Non-pigmented ciliary epithelial cell (primary cell): ENCODE measurements at regions not wholly inside any gene's neighbourhood (a gene's known extent, or its start where the extent isn't known, plus 50 kb on each side); places are given as distances from the start of the nearest gene placed in this dataset.

ENCODE experiments used
- DNase-seq: peaks from one replicate; pipeline ENCODE4 v3.0.0-alpha.2; 2010; ENCODE audit warnings: low read depth

DNA sequence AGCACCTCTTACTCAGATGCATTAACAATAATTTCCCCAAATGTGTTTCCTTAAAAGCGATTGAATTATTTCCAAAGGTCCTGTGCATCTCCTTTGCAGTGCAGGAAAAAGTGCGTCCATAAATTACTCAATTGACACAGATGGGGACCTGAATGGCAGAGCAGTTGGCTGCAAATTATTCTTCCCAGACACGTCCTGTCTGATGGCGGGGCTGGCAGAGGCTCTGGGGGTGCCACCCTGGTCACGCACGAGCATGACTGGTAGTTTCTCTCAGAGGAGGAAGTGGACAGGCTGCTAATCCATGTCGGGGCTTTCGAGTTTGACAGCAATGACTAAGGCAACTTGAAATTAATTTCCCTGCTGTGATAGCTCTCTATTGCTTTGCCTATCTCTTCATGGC is 264.8 kb upstream of the BRINP1 start:
- no peak for DNase-seq

DNA sequence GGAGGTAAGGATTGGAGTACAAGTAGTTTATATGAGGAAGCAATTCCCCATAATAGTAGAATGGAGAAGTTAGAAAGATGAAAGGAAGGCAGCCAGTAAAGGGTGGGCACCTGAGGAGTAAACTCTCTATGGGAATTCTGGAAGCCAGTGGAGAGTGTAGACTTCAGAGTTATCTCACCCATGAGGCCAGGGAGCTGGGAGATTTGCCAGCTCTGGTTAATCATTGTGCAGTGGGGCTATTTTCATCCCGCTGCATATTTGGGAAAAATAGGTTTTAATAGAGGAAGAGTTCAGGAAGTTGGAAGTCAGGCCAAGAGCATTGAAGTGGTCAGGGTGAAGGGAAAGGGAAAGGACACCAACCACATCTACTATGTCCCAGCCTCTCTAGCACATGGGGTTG is 242.3 kb upstream of the BRINP1 start:
- no peak for DNase-seq

DNA sequence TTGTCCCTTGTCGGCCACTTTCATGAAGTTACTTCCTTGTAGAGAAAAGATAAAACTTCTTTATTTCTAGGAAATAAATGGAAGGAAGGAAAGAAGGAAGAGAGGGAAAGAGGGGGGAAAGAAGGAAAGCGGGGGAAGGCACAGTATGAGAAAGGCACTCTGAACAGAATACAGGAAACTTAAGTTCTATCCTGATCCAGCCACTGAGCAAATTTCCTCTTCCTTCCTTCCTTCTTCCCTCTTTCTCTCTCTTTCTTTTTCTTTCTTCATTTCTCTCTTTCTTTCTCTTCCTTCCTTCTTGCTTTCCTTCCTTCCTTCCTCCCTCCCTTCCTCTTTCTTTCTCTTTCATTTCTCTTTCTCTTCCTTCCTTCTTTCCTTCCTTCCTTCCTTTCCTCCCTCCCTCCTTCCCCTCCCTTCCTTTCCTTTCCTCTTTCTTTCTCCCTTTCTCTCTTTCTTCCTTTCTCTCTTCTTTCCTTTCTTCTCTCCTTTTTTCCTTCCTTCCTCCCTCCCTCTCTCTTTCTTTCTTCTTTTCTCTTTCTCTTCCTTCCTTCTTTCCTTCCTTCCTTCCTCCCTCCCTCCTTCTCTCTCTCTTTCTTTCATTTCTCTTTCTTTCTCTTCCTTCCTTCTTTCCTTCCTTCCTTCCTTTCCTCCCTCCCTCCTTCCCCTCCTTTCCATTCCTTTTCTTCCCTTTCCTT is 240.2 kb upstream of the BRINP1 start:
- no peak for DNase-seq

DNA sequence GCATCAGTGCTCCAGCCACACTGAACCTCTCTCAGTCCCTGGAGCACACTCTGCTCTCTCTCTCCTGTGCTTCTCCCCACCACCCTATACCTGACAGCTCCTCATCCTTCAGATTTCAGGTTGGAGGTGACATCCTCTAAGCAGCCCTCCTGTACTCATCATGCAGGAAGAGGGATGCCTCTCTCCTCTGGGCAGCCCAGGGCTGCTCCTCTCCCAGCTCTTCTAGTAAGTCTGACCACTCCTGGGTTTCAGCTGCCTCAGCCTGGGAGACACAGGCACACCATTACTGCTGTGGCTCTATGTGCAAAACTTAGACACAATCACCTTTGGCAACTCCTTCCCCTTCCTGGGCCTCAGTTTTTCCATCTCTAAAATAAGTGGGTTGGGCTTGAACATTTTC is 232.4 kb upstream of the BRINP1 start:
- no peak for DNase-seq

DNA sequence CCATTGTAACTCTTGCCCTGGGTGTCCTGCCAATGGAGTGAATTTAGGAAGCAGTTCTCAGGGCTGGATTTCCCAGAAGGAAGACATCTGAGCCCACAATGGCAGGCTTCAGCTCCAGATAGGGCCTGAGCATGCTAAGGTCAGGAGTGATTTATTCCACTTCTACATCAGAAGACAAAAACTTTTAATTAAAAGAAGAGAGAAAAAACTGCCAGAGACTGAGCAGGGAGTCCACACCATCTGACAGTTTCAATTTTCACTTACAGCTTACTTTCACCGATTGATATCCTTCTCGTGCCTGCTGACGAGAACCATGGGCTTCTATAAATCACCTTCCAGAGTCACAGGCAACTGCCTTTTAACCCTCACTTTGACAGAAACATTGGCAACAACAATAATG is 228.3 kb upstream of the BRINP1 start:
- no peak for DNase-seq

DNA sequence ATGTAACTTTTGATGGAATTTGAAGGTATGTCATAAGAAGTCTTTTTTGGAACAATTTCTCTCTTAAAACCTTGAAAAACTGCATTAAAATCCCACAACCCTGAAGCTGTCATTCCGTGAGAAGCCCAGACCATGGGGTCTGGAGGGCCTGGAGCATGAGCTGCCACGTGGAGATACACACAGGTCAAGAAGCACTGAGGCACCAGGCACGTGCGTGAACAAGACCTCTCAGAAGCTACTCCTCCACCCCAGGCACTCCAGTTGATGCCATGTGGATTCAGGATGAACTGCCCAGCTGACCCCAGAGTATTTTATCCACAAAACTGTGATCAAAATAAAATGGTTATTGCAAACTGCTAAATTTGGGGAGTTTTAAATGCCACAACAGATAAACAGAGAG is 227.5 kb upstream of the BRINP1 start:
- no peak for DNase-seq

DNA sequence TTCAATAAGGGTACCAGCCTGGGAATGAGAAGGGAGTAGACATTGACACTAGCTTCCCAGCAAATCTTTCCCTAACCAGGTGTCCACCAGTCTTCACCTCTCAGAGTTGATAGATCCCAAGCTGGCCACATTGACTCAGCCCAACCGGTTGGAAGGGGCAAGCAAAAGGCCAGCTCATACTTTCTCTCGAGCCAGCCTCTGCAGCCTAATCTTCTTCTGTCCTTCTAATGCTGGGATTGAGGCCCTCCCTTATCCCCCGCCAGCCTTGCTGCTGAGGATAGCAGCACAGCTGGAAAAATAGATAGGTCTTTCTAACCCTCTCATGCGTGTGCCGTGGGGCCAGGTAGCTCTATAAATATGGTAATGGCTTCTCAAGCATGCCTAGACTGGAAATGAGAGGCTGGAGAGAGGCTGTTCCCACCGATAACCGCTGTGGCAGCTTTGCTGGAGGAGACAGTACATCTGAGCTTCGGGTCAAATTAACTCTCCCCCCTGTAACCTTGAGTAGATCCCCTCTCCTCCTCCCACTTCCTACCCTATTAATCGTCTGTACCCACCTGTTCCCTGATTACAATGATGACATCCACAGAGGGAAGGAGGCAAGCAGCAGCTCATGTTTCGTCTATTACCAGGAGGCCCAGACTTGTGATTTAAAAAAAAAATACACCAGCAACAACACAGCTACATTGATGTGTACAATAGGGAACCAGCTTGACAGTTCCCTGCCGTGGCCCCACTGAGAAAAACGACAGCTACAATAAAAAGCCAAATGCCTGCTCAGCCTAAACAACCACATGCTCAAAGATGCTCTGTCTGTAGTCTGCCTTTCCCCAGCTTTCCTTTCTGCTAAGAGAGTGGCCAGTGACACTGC is 219.9 kb upstream of the BRINP1 start:
- DNase-seq: no peak

DNA sequence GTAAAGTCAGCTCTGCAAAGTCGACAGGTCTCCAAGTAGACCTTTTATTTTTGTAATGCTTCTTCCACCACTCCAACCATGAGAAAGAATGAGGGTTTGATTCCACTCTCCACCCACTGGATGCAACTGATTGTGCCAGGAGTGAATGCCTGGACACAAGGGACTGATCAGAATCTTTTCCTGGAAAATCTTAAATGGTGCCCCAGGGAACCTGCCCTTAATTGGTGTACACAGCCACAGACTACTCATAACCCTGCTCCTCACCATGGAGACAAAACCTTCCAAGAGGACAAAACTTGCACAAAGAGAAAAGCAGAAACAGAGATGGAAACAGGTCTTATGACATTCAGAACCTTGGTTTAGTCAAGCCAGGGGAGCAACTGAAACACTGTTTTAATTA is 208.6 kb upstream of the BRINP1 start:
- no peak for DNase-seq

DNA sequence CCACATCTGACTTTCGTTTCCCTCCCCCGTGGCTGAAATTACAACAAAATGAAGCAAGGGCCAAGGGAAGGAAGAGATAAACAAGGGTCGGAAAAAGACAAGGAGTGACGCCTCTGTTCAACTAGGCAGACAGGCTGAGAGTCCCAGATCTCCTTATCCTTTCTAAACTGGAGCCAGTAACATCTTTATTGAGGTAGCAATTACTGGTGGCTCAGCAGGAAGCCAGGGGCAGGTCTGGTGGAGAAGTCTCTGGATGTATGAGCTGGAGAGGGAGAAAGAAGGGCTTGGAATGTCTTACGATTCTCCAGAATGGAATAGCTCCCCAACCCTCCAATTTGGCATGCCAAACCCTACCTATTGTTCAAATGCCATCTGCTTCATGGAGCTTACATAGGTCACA is 190.8 kb upstream of the BRINP1 start:
- DNase-seq: no peak

DNA sequence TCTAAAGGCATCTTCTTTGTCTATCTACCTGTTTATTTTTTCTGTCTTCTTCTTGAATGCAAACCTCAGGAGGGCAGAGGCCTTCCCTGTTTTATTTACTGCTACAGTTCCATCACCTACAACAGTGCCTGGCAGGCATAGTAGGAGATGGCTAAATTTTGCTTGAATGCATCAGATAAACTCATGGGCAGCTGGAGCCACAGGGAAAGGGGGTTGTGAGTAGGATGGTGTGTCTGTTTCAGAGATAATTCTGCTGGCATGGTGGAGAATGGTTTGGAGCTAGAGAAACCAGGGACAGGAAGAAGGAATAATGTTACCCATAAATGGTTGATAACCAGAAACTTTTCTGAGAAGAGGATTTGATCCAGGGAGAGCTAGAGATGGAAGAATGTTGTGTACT is 189.8 kb upstream of the BRINP1 start:
- DNase-seq: no peak

DNA sequence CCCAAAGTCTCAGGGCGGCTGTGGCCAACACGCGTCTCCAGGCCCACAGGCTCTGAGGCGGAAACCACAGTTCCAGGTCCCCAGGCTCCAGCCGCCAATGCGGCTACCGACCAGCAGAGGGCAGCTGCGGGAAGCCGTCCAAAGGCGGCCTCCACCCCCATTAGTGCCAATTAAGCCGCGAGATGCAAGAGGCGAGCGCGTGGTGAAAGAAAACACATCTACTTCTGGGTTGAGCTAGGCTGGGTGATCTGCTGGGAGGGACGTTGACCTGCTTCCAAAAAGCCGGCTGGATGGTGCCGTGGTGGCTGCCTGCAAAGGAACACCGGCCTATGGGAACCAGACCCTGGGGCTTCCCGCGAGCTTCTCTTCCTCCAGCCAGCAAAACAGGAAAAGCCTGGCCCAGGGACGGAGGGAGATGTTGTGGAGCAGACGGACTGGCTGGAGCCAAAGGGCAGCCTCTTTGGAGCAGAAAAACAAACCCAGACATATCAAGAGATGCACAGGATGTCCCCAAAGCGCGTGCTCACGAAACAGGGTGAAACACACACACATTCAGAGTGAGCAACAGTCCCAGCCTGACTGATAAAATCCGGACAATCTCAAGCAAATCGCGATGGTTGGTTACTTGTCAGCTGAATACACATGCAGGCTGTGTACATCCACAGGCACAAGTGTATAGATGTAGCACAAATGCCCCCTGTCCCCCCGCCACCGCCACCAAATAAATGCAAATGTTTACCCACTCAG is 187.1 kb upstream of the BRINP1 start:
- DNase-seq: peak; percentile 5

DNA sequence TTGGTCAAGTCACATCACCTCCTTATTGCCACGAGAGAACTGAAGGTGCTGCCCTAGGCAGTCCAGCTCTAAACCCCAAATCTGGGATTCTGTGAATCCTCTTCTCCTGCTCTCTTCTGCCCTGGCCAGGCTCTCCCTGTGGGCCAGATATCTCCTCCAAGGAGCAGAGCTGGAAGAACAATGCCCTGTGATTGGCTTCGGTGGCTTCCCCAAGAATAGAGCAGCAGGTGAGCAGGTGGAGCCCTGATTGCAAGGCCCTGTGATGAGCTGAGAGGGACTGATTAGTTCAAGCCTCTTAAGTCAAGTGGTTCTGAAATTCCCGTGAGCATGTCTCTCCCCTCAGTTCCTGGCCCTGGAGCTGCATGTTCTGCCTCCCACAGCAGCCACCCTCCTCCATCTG is 175.3 kb upstream of the BRINP1 start:
- DNase-seq: no peak

DNA sequence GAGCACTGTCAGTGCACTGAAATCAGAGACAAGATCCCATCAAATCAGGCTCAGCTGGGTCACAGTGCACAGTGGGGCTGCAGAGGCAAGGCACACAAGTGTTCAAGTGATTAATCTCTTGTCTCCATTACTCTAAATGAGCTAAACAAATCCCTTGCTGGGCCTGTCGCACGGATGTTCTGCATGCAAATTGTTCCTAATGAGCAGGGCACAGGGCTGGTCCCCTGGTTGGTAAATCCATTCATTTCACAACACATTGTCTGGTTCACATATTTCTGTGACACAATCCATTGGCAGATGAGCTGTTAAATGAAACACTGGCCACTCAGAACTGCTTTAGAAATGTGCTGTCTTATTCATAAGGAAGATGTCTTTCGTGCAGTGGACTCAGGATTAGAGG is 167.9 kb upstream of the BRINP1 start:
- no peak for DNase-seq

DNA sequence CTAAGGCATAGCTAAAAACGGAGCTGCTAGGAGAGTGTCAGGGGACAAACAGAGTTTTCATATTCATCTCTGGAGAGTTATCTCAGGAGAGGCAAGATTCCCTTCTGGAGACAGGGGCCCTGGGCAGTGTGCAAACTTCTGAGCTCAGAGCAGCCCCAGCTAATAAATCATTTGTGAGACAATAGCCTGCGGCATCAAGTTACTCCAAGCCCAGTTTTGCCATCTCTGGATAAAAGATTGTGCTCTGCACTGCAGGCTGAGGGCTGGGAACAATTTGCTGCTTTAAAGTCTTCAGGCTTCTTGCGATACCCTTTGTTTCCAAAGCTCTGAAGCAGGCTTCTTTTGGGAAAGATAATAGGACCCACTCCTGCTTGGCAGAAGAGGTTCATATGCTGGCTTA is 164.3 kb upstream of the BRINP1 start:
- DNase-seq: no peak

DNA sequence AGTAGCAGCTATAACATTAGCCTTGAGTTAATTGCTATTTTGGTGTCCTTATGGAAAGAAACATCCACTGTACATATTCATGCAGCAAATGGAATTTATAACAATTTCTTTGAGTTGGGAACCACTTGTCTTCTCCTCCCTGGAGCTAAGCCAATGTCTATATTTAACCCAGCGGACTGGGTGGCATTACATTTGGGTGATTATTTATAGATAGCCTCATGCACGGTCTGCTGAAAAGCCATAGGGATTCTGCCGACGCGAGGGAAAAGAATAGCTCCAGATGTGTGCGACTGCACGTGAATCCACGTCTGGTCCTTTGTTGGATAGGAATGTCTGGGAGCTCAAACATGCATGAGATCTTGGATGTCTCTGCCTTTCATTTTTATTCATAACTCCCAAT is 157.5 kb upstream of the BRINP1 start:
- no peak for DNase-seq

DNA sequence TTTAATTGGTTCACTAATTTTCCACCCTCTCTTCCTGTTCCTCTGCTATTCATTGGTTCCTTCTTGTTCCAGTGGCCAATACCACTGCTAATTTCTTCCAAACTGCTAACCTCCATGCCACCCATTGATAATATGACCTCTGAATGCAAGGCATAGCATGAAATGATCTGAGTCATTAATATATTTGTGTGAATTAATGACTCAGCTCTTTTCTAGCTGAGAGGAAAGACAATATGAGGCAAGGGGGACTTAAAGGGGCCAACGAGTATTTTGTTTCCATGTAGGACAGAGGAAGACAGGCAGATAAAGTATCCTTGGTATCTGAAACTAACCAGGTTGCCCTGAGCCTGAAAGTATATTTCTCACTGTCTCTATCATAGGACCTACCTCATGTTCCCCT is 154.3 kb upstream of the BRINP1 start:
- DNase-seq: no peak

DNA sequence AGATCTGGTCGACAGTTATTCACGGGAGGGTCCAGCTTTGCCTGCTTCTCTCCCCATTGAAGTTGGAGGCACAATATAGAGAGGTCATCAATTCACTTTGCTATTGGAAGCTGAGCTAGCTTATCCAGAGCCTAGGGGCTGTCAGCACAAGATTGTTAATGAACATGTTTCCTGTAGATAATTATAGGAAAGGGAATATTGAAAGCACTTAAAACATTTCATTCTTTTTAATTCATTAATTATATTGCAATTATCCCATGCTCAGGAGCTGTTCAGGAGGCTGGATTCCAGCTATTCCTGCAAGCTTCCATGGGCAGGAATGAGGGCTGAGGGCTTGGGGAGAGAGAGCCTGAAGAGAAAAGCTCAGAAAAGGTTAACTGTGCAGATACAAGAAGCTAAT is 153.1 kb upstream of the BRINP1 start:
- no peak for DNase-seq

DNA sequence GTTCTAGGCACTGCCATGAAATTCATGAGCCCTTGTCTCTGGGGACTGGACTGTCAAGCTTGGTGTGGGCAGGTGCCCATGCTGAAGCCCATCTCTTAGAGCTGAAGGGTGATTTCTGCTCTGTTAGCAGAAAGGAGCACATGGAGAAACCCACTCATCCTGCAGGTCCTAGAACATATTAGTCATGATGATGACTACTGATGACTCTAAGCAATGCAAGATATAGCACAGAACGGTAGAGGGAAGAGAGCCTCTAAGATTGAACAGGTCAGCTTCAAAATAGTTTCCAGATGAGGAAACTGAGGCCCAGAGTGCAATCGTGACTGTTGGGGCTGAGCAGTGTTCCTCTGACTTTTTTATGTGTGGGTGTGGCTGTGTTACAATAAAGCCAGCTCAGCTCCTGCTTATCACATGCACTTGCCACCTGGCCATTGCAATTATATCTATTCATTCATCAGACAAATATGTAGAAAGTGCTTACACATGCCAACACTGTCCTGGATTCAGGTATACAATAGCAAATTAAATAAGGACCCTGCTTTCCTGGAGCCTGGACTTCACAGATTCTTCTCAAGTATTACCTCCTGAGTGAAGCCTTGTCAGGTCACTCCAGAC is 140.2 kb upstream of the BRINP1 start:
- no peak for DNase-seq

DNA sequence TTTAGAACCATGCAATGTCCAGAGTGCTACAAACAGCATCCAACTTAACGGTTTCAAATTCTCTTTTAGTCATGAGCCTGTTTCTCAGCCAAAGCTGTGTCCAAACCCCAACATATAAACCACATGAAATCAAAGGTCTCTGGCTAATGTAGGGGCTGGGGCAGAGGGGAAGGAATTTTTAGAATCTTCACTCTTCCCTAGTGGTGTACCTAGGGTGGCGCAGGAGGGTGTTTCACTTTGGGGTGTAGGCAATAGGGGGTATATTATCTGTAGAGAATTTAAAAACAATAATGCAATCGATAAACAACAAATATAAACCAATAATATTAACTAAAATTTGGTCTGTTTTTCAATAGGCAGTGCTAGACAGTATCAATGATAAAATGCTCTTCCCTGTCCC is 132.1 kb upstream of the BRINP1 start:
- no peak for DNase-seq

DNA sequence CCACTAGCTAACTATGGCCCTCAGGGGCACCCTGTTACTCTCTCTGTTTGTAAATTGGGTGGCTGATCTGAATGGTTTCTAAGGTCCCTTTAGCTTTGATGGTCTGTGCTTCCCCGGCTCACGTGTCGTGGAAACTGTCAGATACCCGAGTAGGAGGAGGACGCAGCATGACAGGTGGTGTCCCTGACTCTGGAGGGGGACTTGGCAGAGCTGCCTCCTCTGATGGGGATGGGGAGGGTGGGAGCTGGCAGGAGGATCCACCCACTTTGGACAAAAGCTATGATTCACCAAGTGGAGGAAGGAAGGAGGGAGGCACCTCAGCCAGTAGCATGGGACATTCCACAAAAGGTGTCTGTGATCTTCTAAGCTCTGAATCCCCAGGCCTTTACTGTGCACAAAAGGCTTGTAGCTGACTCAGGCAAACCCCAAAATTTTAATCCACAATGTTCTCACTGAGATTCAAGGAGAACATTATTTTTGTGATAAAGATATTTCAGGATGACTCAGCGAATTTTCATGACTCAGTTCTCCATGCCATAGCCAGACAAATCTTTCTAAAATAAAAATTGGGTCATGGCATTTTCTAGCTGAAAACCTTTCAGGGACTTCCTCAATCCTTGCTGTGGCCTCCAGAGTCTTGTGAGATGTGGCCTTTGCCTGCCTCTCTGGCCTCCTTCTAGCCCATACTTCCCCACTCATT is 131.0 kb upstream of the BRINP1 start:
- no peak for DNase-seq

DNA sequence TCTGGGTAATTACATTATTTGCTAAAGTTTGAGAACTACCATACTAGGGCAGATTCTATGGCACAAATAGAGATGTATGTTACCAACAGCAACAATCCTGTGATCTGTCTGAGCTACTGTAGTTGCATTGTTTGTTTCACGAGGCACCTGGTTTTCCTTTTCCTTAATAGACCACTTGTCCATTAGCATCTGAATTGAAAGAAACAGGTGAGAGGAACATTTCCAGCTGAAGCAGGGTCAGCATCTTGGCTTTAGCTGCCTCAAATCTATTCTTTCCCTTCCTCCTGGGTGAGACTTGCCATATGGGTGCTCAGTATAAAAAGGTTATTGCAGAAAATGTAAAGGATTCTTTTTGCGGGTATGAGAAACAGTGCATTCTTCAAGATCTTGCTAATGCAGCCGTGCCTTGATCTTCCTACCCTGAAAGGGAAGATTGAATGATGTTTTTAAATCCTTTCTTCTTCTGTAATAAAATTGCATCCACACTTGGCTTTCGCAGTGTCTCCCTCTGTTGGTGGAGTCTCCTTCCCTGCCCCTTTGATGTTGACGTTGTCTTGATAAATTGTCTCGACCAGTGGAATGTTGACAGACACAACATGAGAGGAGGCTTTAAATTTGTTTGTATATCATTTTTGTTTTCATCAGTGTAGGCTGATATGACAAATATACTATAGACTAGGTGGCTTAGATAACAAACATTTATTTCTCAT is 118.0 kb upstream of the BRINP1 start:
- no peak for DNase-seq
